OCI-LY3 (cell line): ENCODE measurements at regions not wholly inside any gene's neighbourhood (a gene's known extent, or its start where the extent isn't known, plus 50 kb on each side); places are given as distances from the start of the nearest gene placed in this dataset.

Experiments used
- CTCF ChIP-seq: fragments of 200-600, 300-600 bp; sonication (generic); IDR thresholded peaks from 2 replicates; pipeline ENCODE4 v1.5.1; 2014; ENCODE audit warnings: antibody characterized with exemption, low read length, low read depth
- EZH2phosphoT487 ChIP-seq: fragments of 200-600 bp; shearing (Covaris generic); IDR thresholded peaks from 2 replicates; pipeline ENCODE4 v1.6.1; 2018; ENCODE audit warnings: antibody characterized with exemption, mixed run types, low read depth

DNA sequence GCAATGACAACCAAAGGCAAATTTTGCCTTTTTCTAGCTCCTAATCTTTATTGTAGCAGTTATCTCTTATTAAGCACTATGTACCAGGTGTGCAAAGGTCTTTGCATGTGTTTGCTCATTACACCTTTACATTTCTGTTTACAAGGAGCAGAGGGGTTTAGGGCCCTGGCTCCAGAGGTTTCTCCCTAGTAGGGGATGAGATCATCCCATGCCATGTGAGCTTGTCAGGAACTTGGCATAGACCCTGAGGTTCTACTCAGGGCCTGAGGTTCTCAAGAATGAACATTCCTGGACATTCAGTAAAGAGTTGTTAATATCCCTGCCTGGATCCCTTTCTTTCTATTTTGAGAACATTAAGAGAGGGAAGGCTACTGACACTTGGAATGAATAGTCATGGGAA is 292.0 kb downstream of the RPAP3 start:
- TF ChIP-seq CTCF (no peak), EZH2phosphoT487 (no peak)
